Fibroblast of lung (primary cell): ENCODE measurements at regions not wholly inside any gene's neighbourhood (a gene's known extent, or its start where the extent isn't known, plus 50 kb on each side); places are given as distances from the start of the nearest gene placed in this dataset.

Experiments used
- DNase-seq, 2 donors: peaks; one replicate each; pipeline versions ENCODE4 v3.0.0 to v3.0.0-alpha.2; 2010; ENCODE audit warnings: low read depth in 2 of 2
- H2AFZ ChIP-seq: 2 replicates; pipeline ENCODE4 v1.5.1; 2012; ENCODE audit warnings: low read length, control low read depth, inconsistent platforms
- H3K27ac ChIP-seq: 2 replicates; pipeline ENCODE4 v1.5.1; 2011; ENCODE audit warnings: low read length, control low read depth; ENCODE audit not compliant: insufficient read depth
- H3K27me3 ChIP-seq: 2 replicates; pipeline ENCODE4 v1.5.1; 2011; ENCODE audit warnings: mild to moderate bottlenecking, low read length; ENCODE audit not compliant: control insufficient read depth, insufficient read depth
- H3K36me3 ChIP-seq: 2 replicates; pipeline ENCODE4 v1.5.1; 2011; ENCODE audit warnings: low read length; ENCODE audit not compliant: control insufficient read depth, insufficient read depth
- H3K4me1 ChIP-seq: 2 replicates; pipeline ENCODE4 v1.5.1; 2011; ENCODE audit warnings: low read length; ENCODE audit not compliant: control insufficient read depth, insufficient read depth; ENCODE audit errors: extremely low read depth
- H3K4me2 ChIP-seq: 2 replicates; pipeline ENCODE4 v1.5.1; 2011; ENCODE audit warnings: low read length, control low read depth; ENCODE audit not compliant: insufficient read depth; ENCODE audit errors: extremely low read depth
- H3K4me3 ChIP-seq, 4 experiments: fragments of 200-600 bp in 1 of 4; sonication (generic) in 1 of 4; replicated peaks in 1 of 4; 2 replicates each; pipeline ENCODE4 v1.5.1; 2011 to 2016; ENCODE audit warnings: low read length in 4 of 4, low read depth in 3 of 4, mild to moderate bottlenecking in 3 of 4, control low read depth in 2 of 4, inconsistent platforms in 1 of 4, mixed read lengths in 1 of 4; ENCODE audit not compliant: insufficient read depth in 1 of 4; ENCODE audit errors: control extremely low read depth in 1 of 4
- H3K79me2 ChIP-seq: 2 replicates; pipeline ENCODE4 v1.5.1; 2012; ENCODE audit warnings: mild to moderate bottlenecking, low read length, inconsistent platforms; ENCODE audit not compliant: control insufficient read depth, insufficient read depth
- H3K9ac ChIP-seq: 2 replicates; pipeline ENCODE4 v1.5.1; 2011; ENCODE audit warnings: mild to moderate bottlenecking, low read length, control low read depth; ENCODE audit not compliant: insufficient read depth
- H3K9me3 ChIP-seq: 2 replicates; pipeline ENCODE4 v1.5.1; 2012; ENCODE audit warnings: low read depth, low read length; ENCODE audit not compliant: control insufficient read depth, insufficient read depth
- H4K20me1 ChIP-seq: 2 replicates; pipeline ENCODE4 v1.5.1; 2011; ENCODE audit warnings: low read length; ENCODE audit not compliant: control insufficient read depth, insufficient read depth; ENCODE audit errors: extremely low read depth
- CTCF ChIP-seq, 2 donors: IDR thresholded peaks in 1 of 2; conservative IDR thresholded peaks in 1 of 2; 1 replicate in 1 of 2; 2 replicates in 1 of 2; pipeline ENCODE4 v1.5.1; 2011 to 2012; ENCODE audit warnings: low read length in 2 of 2, control low read depth in 1 of 2, inconsistent platforms in 1 of 2, low read depth in 1 of 2, mild to moderate bottlenecking in 1 of 2
- EZH2 ChIP-seq: IDR thresholded peaks from 2 replicates; pipeline ENCODE4 v1.5.1; 2012; ENCODE audit warnings: low read length, control low read depth, mild to moderate bottlenecking; ENCODE audit errors: missing control alignments

GRCh38 chr12:24231298-24231697 lies 281.8 kb upstream of the SOX5 start:
- H3K9me3 ChIP-seq, result no peaks in the 10 kb centered on the region
- TF ChIP-seq EZH2 (no peak), CTCF (conservative IDR thresholded peaks at IDR 0.05 in 1 of 2, IDR thresholded peaks at IDR 0.05 in 1 of 2; ENCODE audit: low read depth in 1 of 2, low read length in 2 of 2) (no peak)
- H3K9ac ChIP-seq, result no peak overlapping the region
- no peak overlapping the region for H3K4me2 ChIP-seq
- no peak overlapping the region for H3K27ac ChIP-seq
- H3K36me3 ChIP-seq, result no peaks in the 10 kb centered on the region
- H2AFZ ChIP-seq, result no peak overlapping the region
- no peaks in the 10 kb centered on the region for H4K20me1 ChIP-seq
- no peak for DNase-seq
- H3K4me3 ChIP-seq, result no peak overlapping the region
- no peaks in the 10 kb centered on the region for H3K27me3 ChIP-seq
- H3K79me2 ChIP-seq, result no peaks in the 10 kb centered on the region
- no peaks in the 10 kb centered on the region for H3K4me1 ChIP-seq

- H3K79me2 ChIP-seq, result no peaks in the 10 kb centered on the region
- H3K4me3 ChIP-seq, result no peak overlapping the region
- no peaks in the 10 kb centered on the region for H3K4me1 ChIP-seq
- TF ChIP-seq EZH2, result no peak
- TF ChIP-seq CTCF (conservative IDR thresholded peaks at IDR 0.05 in 1 of 2, IDR thresholded peaks at IDR 0.05 in 1 of 2; ENCODE audit: low read depth in 1 of 2, low read length in 2 of 2), result no peak
- H3K4me2 ChIP-seq, result no peak overlapping the region
- no peaks in the 10 kb centered on the region for H3K9me3 ChIP-seq
- H2AFZ ChIP-seq, result no peak overlapping the region
- no peak overlapping the region for H3K9ac ChIP-seq
- H3K36me3 ChIP-seq, result no peaks in the 10 kb centered on the region
- no peak for DNase-seq
- H4K20me1 ChIP-seq, result no peaks in the 10 kb centered on the region
- H3K27ac ChIP-seq, result no peak overlapping the region
- no peaks in the 10 kb centered on the region for H3K27me3 ChIP-seq
Observed at GRCh38 chr12:24230061-24230701, 280.7 kb upstream of the SOX5 start.

- H3K4me1 ChIP-seq, result no peaks in the 10 kb centered on the region
- no peaks in the 10 kb centered on the region for H3K79me2 ChIP-seq
- no peaks in the 10 kb centered on the region for H3K27me3 ChIP-seq
- no peaks in the 10 kb centered on the region for H4K20me1 ChIP-seq
- peak; percentile 20 to 58 for DNase-seq
- H3K27ac ChIP-seq, result no peak overlapping the region
- no peak for TF ChIP-seq EZH2
- no peak for TF ChIP-seq CTCF (conservative IDR thresholded peaks at IDR 0.05 in 1 of 2, IDR thresholded peaks at IDR 0.05 in 1 of 2; ENCODE audit: low read depth in 1 of 2, low read length in 2 of 2)
- no peak overlapping the region for H3K9ac ChIP-seq
- H3K4me3 ChIP-seq, result no peak overlapping the region
- H3K9me3 ChIP-seq, result no peaks in the 10 kb centered on the region
- H2AFZ ChIP-seq, result no peak overlapping the region
- H3K36me3 ChIP-seq, result no peaks in the 10 kb centered on the region
- no peak overlapping the region for H3K4me2 ChIP-seq
Observed at GRCh38 chr12:24229031-24229700, 279.7 kb upstream of the SOX5 start.
